ENCODE measurements at regions not wholly inside any gene's neighbourhood (a gene's known extent, or its start where the extent isn't known, plus 50 kb on each side); places are given as distances from the start of the nearest gene placed in this dataset.

- Histone ChIP-seq H3K27me3 (ENCODE audit: insufficient read depth) (no peaks in the 10 kb centered on the region), H3F3A (replicated peaks; ENCODE audit: low read depth) (no peaks in the 10 kb centered on the region), H3K79me2 (replicated peaks; ENCODE audit: insufficient read depth) (no peaks in the 10 kb centered on the region), H3K4me3 (no peak overlapping the region), H3K36me3 (ENCODE audit: insufficient read depth) (no peaks in the 10 kb centered on the region), H3K4me1 (ENCODE audit: insufficient read depth) (peaks cover 4% of the 10 kb centered on the region; the same call in 1 of the 2 replicates), H3K27ac (ENCODE audit: low read depth) (no peak overlapping the region), H2AFZ (no peak overlapping the region), H4K20me1 (replicated peaks; ENCODE audit: insufficient read depth) (no peaks in the 10 kb centered on the region), H3K4me2 (no peak overlapping the region), H3K9me2 (ENCODE audit: insufficient read depth) (no peaks in the 10 kb centered on the region)
- TF ChIP-seq CREB1 (CRISPR knock-in tag; IDR thresholded peaks at IDR 0.05; ENCODE audit: low read depth) = no peak
- TF ChIP-seq POLR2AphosphoS5 (IDR thresholded peaks at IDR 0.05; ENCODE audit: low read depth) = no peak
- TF ChIP-seq STAT1 (IDR thresholded peaks at IDR 0.05; ENCODE audit: unreplicated experiment) = no peak
- TF ChIP-seq, protein P1, sequence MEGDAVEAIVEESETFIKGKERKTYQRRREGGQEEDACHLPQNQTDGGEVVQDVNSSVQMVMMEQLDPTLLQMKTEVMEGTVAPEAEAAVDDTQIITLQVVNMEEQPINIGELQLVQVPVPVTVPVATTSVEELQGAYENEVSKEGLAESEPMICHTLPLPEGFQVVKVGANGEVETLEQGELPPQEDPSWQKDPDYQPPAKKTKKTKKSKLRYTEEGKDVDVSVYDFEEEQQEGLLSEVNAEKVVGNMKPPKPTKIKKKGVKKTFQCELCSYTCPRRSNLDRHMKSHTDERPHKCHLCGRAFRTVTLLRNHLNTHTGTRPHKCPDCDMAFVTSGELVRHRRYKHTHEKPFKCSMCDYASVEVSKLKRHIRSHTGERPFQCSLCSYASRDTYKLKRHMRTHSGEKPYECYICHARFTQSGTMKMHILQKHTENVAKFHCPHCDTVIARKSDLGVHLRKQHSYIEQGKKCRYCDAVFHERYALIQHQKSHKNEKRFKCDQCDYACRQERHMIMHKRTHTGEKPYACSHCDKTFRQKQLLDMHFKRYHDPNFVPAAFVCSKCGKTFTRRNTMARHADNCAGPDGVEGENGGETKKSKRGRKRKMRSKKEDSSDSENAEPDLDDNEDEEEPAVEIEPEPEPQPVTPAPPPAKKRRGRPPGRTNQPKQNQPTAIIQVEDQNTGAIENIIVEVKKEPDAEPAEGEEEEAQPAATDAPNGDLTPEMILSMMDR (conservative IDR thresholded peaks at IDR 0.05; ENCODE audit: low read depth in 2 of 2) = no peak
- TF ChIP-seq, protein P2, sequence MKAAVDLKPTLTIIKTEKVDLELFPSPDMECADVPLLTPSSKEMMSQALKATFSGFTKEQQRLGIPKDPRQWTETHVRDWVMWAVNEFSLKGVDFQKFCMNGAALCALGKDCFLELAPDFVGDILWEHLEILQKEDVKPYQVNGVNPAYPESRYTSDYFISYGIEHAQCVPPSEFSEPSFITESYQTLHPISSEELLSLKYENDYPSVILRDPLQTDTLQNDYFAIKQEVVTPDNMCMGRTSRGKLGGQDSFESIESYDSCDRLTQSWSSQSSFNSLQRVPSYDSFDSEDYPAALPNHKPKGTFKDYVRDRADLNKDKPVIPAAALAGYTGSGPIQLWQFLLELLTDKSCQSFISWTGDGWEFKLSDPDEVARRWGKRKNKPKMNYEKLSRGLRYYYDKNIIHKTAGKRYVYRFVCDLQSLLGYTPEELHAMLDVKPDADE (IDR thresholded peaks at IDR 0.05) = no peak
- TF ChIP-seq ZNF114 (CRISPR knock-in tag; IDR thresholded peaks at IDR 0.05) = no peak
- TF ChIP-seq EZH2 (IDR thresholded peaks at IDR 0.05; ENCODE audit: low read depth, unreplicated experiment) = no peak
- TF ChIP-seq JUNB (IDR thresholded peaks at IDR 0.05; ENCODE audit: unreplicated experiment) = no peak
- no peak for TF ChIP-seq ZNF462 (CRISPR knock-in tag; IDR thresholded peaks at IDR 0.05)
- no peak for TF ChIP-seq ZNF331 (CRISPR knock-in tag; IDR thresholded peaks at IDR 0.05; ENCODE audit: low read depth)
- no peak for TF ChIP-seq EZH2phosphoT487 (IDR thresholded peaks at IDR 0.05; ENCODE audit: unreplicated experiment)
- no peak for TF ChIP-seq REST (IDR thresholded peaks at IDR 0.05; ENCODE audit: unreplicated experiment)
- no peak for TF ChIP-seq NANOG (IDR thresholded peaks at IDR 0.05; ENCODE audit: borderline replicate concordance)
- no peaks in the 10 kb centered on the region for H3K27me3 Mint-ChIP-seq (ENCODE audit: insufficient read depth, low read depth, poor library complexity)
- H3K4me3 Mint-ChIP-seq = no peak overlapping the region
- H3K27ac Mint-ChIP-seq = peak overlapping the region; percentile 41
- no peaks in the 10 kb centered on the region for H3K9me3 Mint-ChIP-seq
- ATAC-seq (no peak), DNase-seq (ENCODE audit: low spot score) (no peak)
- H3K4me1 Mint-ChIP-seq = peaks cover 3% of the 10 kb centered on the region; the same call in 1 of the 3 replicates
- no peaks in the 10 kb centered on the region for H3K36me3 Mint-ChIP-seq (ENCODE audit: low read depth)
Measured at GRCh38 chr2:226338825-226339224, 460.8 kb downstream of the IRS1 start.
